Astrocyte of the spinal cord (primary cell): ENCODE measurements at regions not wholly inside any gene's neighbourhood (a gene's known extent, or its start where the extent isn't known, plus 50 kb on each side); places are given as distances from the start of the nearest gene placed in this dataset.

Experiments
- DNase-seq: peaks from one replicate; pipeline ENCODE4 v3.0.0; 2011; ENCODE audit warnings: low read depth, low spot score
- H3K4me3 ChIP-seq: 2 replicates; pipeline ENCODE4 v1.5.1; 2011; ENCODE audit warnings: low read depth, mild to moderate bottlenecking, low read length, moderate library complexity
- CTCF ChIP-seq: IDR thresholded peaks from 2 replicates; pipeline ENCODE4 v1.5.1; 2012; ENCODE audit warnings: low read depth, mild to moderate bottlenecking, low read length, inconsistent platforms
- in situ Hi-C: cut with HindIII; loops from 2 replicates; pipeline ENCODE4 v1.10.0; 2017; ENCODE audit warnings: low sequenced_read_pairs

GRCh38 chr2:8525236-8525581 is 156.6 kb upstream of the ID2 start:
- DNase-seq = no peak
- no peak overlapping the region for H3K4me3 ChIP-seq
- in situ Hi-C loops = no loop called here
- no peak for TF ChIP-seq CTCF

GRCh38 chr2:8525582-8526402 is 156.1 kb upstream of the ID2 start:
- no peak for TF ChIP-seq CTCF
- DNase-seq = peak; percentile 31
- H3K4me3 ChIP-seq = no peak overlapping the region
- in situ Hi-C loops = no loop called here

GRCh38 chr2:8526403-8526696 is 155.5 kb upstream of the ID2 start:
- no peak overlapping the region for H3K4me3 ChIP-seq
- in situ Hi-C loops = no loop called here
- no peak for TF ChIP-seq CTCF
- DNase-seq = no peak

GRCh38 chr2:8527031-8527430 is 154.8 kb upstream of the ID2 start:
- DNase-seq = no peak
- in situ Hi-C loops = no loop called here
- TF ChIP-seq CTCF = no peak
- no peak overlapping the region for H3K4me3 ChIP-seq

GRCh38 chr2:8527676-8528075 is 154.2 kb upstream of the ID2 start:
- DNase-seq = no peak
- in situ Hi-C loops = no loop called here
- H3K4me3 ChIP-seq = no peak overlapping the region
- no peak for TF ChIP-seq CTCF

GRCh38 chr2:8528863-8529262 is 153.0 kb upstream of the ID2 start:
- H3K4me3 ChIP-seq = no peak overlapping the region
- DNase-seq = no peak
- in situ Hi-C loops = no loop called here
- no peak for TF ChIP-seq CTCF
